WTC11 (cell line): ENCODE measurements at regions not wholly inside any gene's neighbourhood (a gene's known extent, or its start where the extent isn't known, plus 50 kb on each side); places are given as distances from the start of the nearest gene placed in this dataset.

Experiments used
- ATAC-seq: fragments of 200-7000 bp; cut with Tn5 transposase; 2 replicates; pipeline ENCODE4 v1.10.0; 2021; ENCODE audit warnings: mild to moderate bottlenecking, moderate library complexity
- CTCF ChIA-PET: fragments of 300-600 bp; sonication (Branson Sonifier 250); formaldehyde crosslinking; loops from one replicate; lab custom pipeline; 2021; ENCODE audit warnings: antibody characterized with exemption; lab: Charles Lee
- POLR2A ChIA-PET: fragments of 350-600 bp; sonication (Branson Sonifier 250); formaldehyde crosslinking; loops from one replicate; lab custom pipeline; 2021; ENCODE audit warnings: antibody characterized with exemption; lab: Charles Lee
- DNase-seq: peaks from one replicate; pipeline ENCODE4 v3.0.0; 2021; ENCODE audit warnings: low spot score
- H3K27ac Mint-ChIP-seq: 2 replicates; pipeline ENCODE4 v1.8.0; 2021; ENCODE audit warnings: mixed read lengths
- H3K27me3 Mint-ChIP-seq: 2 replicates; pipeline ENCODE4 v1.8.0; 2021; ENCODE audit warnings: low read depth, mild to moderate bottlenecking, moderate library complexity, mixed read lengths
- H3K36me3 Mint-ChIP-seq: 2 replicates; pipeline ENCODE4 v1.8.0; 2021; ENCODE audit warnings: mixed read lengths
- H3K4me1 Mint-ChIP-seq: 2 replicates; pipeline ENCODE4 v1.8.0; 2022; ENCODE audit warnings: mixed read lengths
- H3K4me3 Mint-ChIP-seq: 2 replicates; pipeline ENCODE4 v1.8.0; 2021; ENCODE audit warnings: mild to moderate bottlenecking, moderate library complexity, mixed read lengths
- H3K9me3 Mint-ChIP-seq: 2 replicates; pipeline ENCODE4 v1.8.0; 2021; ENCODE audit warnings: mixed read lengths
- ARID4B ChIP-seq: sonication (generic); formaldehyde crosslinking; IDR thresholded peaks from 2 replicates; pipeline ENCODE4 v1.8.0; 2023; ENCODE audit warnings: missing genetic modification reagents, mild to moderate bottlenecking, borderline replicate concordance
- EMX1 ChIP-seq: fragments of 250-450 bp; sonication (Bioruptor Pico); IDR thresholded peaks from 2 replicates; pipeline ENCODE4 v1.8.0; 2021; ENCODE audit warnings: mild to moderate bottlenecking
- FOXK1 ChIP-seq: sonication (generic); formaldehyde crosslinking; IDR thresholded peaks from 2 replicates; pipeline ENCODE4 v1.8.0; 2022; ENCODE audit warnings: mild to moderate bottlenecking, moderate library complexity, missing genetic modification reagents
- IRF1 ChIP-seq: sonication (generic); formaldehyde crosslinking; IDR thresholded peaks from 2 replicates; pipeline ENCODE4 v1.8.0; 2023; ENCODE audit warnings: missing genetic modification reagents
- JAZF1 ChIP-seq: fragments of 250-450 bp; sonication (Bioruptor Pico); IDR thresholded peaks from 2 replicates; pipeline ENCODE4 v1.9.0; 2021; ENCODE audit warnings: moderate library complexity, mild to moderate bottlenecking, inconsistent platforms
- KAT7 ChIP-seq: sonication (generic); formaldehyde crosslinking; IDR thresholded peaks from 2 replicates; pipeline ENCODE4 v1.8.1; 2023; ENCODE audit warnings: missing genetic modification reagents, mild to moderate bottlenecking, borderline replicate concordance
- PREB ChIP-seq: sonication (generic); formaldehyde crosslinking; IDR thresholded peaks from 2 replicates; pipeline ENCODE4 v1.8.1; 2022; ENCODE audit warnings: mild to moderate bottlenecking, missing genetic modification reagents, moderate library complexity, borderline replicate concordance
- TEAD4 ChIP-seq: sonication (generic); formaldehyde crosslinking; IDR thresholded peaks from 2 replicates; pipeline ENCODE4 v1.8.0; 2022; ENCODE audit warnings: mild to moderate bottlenecking, missing genetic modification reagents
- USF1 ChIP-seq: sonication (generic); formaldehyde crosslinking; IDR thresholded peaks from 2 replicates; pipeline ENCODE4 v1.8.0; 2022; ENCODE audit warnings: mild to moderate bottlenecking, missing genetic modification reagents
- ZMAT4 ChIP-seq: fragments of 250-450 bp; sonication (Bioruptor Pico); IDR thresholded peaks from 2 replicates; pipeline ENCODE4 v1.9.0; 2021; ENCODE audit warnings: mild to moderate bottlenecking
- ZNF138 ChIP-seq: sonication (generic); formaldehyde crosslinking; conservative IDR thresholded peaks from 2 replicates; pipeline ENCODE4 v1.8.1; 2022; ENCODE audit warnings: mild to moderate bottlenecking, moderate library complexity, missing genetic modification reagents
- ZNF219 ChIP-seq: sonication (generic); formaldehyde crosslinking; IDR thresholded peaks from 2 replicates; pipeline ENCODE4 v1.8.0; 2023; ENCODE audit warnings: missing genetic modification reagents, mild to moderate bottlenecking, borderline replicate concordance
- ZNF281 ChIP-seq: sonication (generic); formaldehyde crosslinking; IDR thresholded peaks from 2 replicates; pipeline ENCODE4 v1.8.0; 2023; ENCODE audit warnings: mild to moderate bottlenecking, missing genetic modification reagents
- ZNF317 ChIP-seq: sonication (generic); formaldehyde crosslinking; IDR thresholded peaks from 2 replicates; pipeline ENCODE4 v1.8.1; 2023; ENCODE audit warnings: low read depth, mild to moderate bottlenecking, moderate library complexity, missing genetic modification reagents, borderline replicate concordance
- ZNF396 ChIP-seq: fragments of 250-450 bp; sonication (Bioruptor Pico); IDR thresholded peaks from 2 replicates; pipeline ENCODE4 v1.8.0; 2021; ENCODE audit warnings: mild to moderate bottlenecking, moderate library complexity, borderline replicate concordance
- ZNF532 ChIP-seq: fragments of 250-450 bp; sonication (Bioruptor Pico); IDR thresholded peaks from 2 replicates; pipeline ENCODE4 v1.9.0; 2021; ENCODE audit warnings: mild to moderate bottlenecking, borderline replicate concordance

GRCh38 chr2:63675026-63675425, 86.3 kb downstream of the MDH1 start (continued):
- no peak for TF ChIP-seq ZNF532

- peaks cover 4% of the 10 kb centered on the region for H3K4me1 Mint-ChIP-seq
- TF ChIP-seq IRF1 (no peak), FOXK1 (CRISPR knock-in tag) (no peak), KAT7 (CRISPR knock-in tag) (no peak), ZNF281 (CRISPR knock-in tag) (no peak), EMX1 (CRISPR knock-in tag) (no peak), ARID4B (CRISPR knock-in tag) (no peak), TEAD4 (CRISPR knock-in tag) (no peak), PREB (CRISPR knock-in tag) (no peak), ZMAT4 (CRISPR knock-in tag) (no peak), ZNF219 (CRISPR knock-in tag) (no peak), ZNF396 (CRISPR knock-in tag) (no peak), ZNF317 (no peak), JAZF1 (CRISPR knock-in tag) (no peak), ZNF138 (no peak), USF1 (CRISPR knock-in tag) (no peak)
- TF ChIP-seq, all 79 proteins: peak for 0
- no peak for DNase-seq
- H3K27me3 Mint-ChIP-seq, result no peaks in the 10 kb centered on the region
- H3K9me3 Mint-ChIP-seq, result no peaks in the 10 kb centered on the region
- no peak for ATAC-seq
- ChIA-PET CTCF (interaction anchor here (1.0 kb wide), 1 partner anchor 16 kb away, joined by 3 read pairs; no protein-coding TSS in a partner anchor), POLR2A (no interaction called here)
- no peaks in the 10 kb centered on the region for H3K36me3 Mint-ChIP-seq
- H3K27ac Mint-ChIP-seq, result no peak overlapping the region
- no peak overlapping the region for H3K4me3 Mint-ChIP-seq
Observed at GRCh38 chr2:63676135-63676534, 87.4 kb downstream of the MDH1 start.
